NB4 (cell line): ENCODE measurements at regions not wholly inside any gene's neighbourhood (a gene's known extent, or its start where the extent isn't known, plus 50 kb on each side); places are given as distances from the start of the nearest gene placed in this dataset.

Experiments
- CTCF ChIP-seq: IDR thresholded peaks from one replicate; pipeline ENCODE4 v1.5.1; 2012; ENCODE audit warnings: low read depth, low read length
- POLR2A ChIP-seq: IDR thresholded peaks from 2 replicates; pipeline ENCODE4 v1.6.1; 2011; ENCODE audit warnings: mild to moderate bottlenecking; ENCODE audit not compliant: insufficient read length; ENCODE audit errors: extremely low read depth

GRCh38 chr5:169384661-169385060 lies 83.7 kb upstream of the SLIT3 start:
- TF ChIP-seq POLR2A (no peak), CTCF (no peak)
